ENCODE measurements at regions not wholly inside any gene's neighbourhood (a gene's known extent, or its start where the extent isn't known, plus 50 kb on each side); places are given as distances from the start of the nearest gene placed in this dataset.

DNA sequence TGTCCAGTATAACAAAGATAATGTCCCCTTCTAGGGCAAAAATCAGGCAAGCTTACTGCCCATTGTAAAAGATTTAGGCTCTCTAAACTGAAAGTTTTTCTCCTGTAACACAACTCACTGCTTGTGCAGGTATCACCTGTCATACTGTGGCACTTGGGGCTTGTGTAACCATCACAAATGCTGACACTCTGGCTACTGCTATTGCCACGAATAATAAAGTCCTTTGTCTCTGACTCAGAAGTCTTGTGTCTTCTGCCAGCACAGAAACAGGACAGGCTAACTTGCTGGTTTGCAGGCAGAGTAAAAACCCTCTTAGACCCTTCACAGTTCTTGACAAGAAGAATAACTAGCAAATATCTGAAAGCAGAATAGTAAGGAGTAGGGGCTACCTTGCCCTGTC, 273.9 kb downstream of the RPS24 start:
- Histone ChIP-seq H3K27me3 (ENCODE audit: insufficient read depth, low read length) (0 out of 2 replicates have a peak, but pooled peaks cover 4% of the 10 kb centered on the region), H3K27ac (ENCODE audit: low read depth, low read length, poor library complexity, severe bottlenecking) (no peak overlapping the region), H2AFZ (ENCODE audit: low read length) (no peak overlapping the region), H3K4me3 (ENCODE audit: low read depth, low read length, poor library complexity, severe bottlenecking) (no peak overlapping the region), H3K9ac (ENCODE audit: low read length) (no peak overlapping the region), H3K36me3 (ENCODE audit: insufficient read depth, low read length) (no peaks in the 10 kb centered on the region), H3K9me3 (ENCODE audit: low read length) (no peaks in the 10 kb centered on the region), H3K9me2 (ENCODE audit: low read depth, low read length) (no peaks in the 10 kb centered on the region), H3K4me2 (ENCODE audit: low read length) (no peak overlapping the region), H3K79me2 (ENCODE audit: insufficient read depth, low read length) (no peaks in the 10 kb centered on the region), H3F3A (ENCODE audit: insufficient read depth, low read length) (no peaks in the 10 kb centered on the region), H4K20me1 (ENCODE audit: insufficient read depth, low read length) (no peaks in the 10 kb centered on the region), H3K4me1 (ENCODE audit: insufficient read depth, low read length, severe bottlenecking) (peaks cover 8% of the 10 kb centered on the region)
- TF ChIP-seq, protein P1, sequence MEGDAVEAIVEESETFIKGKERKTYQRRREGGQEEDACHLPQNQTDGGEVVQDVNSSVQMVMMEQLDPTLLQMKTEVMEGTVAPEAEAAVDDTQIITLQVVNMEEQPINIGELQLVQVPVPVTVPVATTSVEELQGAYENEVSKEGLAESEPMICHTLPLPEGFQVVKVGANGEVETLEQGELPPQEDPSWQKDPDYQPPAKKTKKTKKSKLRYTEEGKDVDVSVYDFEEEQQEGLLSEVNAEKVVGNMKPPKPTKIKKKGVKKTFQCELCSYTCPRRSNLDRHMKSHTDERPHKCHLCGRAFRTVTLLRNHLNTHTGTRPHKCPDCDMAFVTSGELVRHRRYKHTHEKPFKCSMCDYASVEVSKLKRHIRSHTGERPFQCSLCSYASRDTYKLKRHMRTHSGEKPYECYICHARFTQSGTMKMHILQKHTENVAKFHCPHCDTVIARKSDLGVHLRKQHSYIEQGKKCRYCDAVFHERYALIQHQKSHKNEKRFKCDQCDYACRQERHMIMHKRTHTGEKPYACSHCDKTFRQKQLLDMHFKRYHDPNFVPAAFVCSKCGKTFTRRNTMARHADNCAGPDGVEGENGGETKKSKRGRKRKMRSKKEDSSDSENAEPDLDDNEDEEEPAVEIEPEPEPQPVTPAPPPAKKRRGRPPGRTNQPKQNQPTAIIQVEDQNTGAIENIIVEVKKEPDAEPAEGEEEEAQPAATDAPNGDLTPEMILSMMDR (IDR thresholded peaks at IDR 0.05; ENCODE audit: low read length): no peak
- TF ChIP-seq EZH2 (IDR thresholded peaks at IDR 0.05; ENCODE audit: borderline replicate concordance, low read length): no peak

DNA sequence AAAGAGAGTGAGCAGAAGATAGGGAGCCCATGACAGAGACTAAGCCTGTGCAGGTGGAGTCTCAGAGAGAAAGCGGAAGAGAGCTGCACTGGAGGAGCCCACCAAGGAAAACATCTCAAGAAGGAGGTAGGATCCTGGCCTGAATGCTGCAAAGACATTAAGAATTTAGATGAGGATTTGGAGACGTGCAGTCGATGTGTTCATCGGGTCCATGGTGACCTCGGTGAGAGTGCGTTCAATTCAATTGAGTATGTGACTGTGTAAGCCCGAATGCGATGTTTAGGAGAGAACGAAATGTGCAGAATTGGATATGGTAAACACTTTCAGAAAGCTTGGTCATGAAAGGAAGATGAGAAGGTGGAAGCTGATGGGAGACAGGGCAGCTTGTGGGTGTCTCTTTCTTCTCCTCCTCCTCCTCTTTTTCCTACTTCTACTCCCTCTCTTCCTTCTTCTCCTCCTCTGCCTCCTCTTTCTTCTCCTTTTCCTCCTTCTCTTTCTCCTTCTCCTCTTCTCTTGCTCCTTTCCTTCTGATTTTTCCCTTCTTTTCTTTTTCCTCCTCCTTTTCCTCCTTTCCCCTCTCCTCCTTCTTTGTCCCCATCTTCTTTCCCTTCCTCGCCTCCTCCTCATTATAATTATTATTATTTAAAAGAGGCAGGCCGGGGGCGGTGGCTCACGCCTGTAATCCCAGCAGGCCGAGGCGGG, 276.0 kb downstream of the RPS24 start:
- Histone ChIP-seq H3K27ac (ENCODE audit: low read depth, low read length, poor library complexity, severe bottlenecking) (no peak overlapping the region), H3K9me2 (ENCODE audit: low read depth, low read length) (no peaks in the 10 kb centered on the region), H3K36me3 (ENCODE audit: insufficient read depth, low read length) (no peaks in the 10 kb centered on the region), H3K27me3 (ENCODE audit: insufficient read depth, low read length) (0 out of 2 replicates have a peak, but pooled peaks cover 4% of the 10 kb centered on the region), H3K9ac (ENCODE audit: low read length) (no peak overlapping the region), H3K4me1 (ENCODE audit: insufficient read depth, low read length, severe bottlenecking) (no peaks in the 10 kb centered on the region), H2AFZ (ENCODE audit: low read length) (no peak overlapping the region), H3K4me3 (ENCODE audit: low read depth, low read length, poor library complexity, severe bottlenecking) (no peak overlapping the region), H3K79me2 (ENCODE audit: insufficient read depth, low read length) (no peaks in the 10 kb centered on the region), H3F3A (ENCODE audit: insufficient read depth, low read length) (no peaks in the 10 kb centered on the region), H3K9me3 (ENCODE audit: low read length) (no peaks in the 10 kb centered on the region), H3K4me2 (ENCODE audit: low read length) (no peak overlapping the region), H4K20me1 (ENCODE audit: insufficient read depth, low read length) (no peaks in the 10 kb centered on the region)
- no peak for TF ChIP-seq EZH2 (IDR thresholded peaks at IDR 0.05; ENCODE audit: borderline replicate concordance, low read length)
- TF ChIP-seq, protein P1 (IDR thresholded peaks at IDR 0.05; ENCODE audit: low read length): no peak

DNA sequence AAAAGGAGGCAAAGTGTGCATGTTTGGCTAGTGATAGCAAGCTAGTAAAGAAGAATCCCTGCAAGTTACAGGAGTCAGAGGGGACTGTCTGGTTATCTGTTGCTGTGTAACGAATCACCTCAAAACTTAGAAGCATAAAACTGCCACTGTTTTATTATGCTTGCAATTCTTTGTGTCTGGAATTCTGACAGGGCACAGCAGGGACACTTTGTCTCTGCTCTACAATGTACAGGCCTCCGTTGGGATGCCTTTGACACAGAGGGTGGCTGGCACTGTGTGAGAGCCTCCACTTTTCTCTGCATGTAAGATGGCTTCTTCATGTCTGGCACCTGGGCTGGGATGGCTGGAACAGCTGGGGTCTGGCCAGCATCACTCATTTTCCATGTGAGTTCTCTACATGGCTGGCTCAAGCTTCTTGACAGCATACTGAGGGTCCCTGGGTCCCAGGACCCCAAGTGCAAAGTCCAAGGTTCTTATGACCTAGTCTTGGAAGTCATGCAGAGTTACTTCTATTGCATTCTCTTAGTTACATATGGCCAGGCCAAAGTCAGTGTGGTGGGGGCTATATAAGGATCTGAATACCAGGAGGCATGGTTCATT, 276.9 kb downstream of the RPS24 start:
- H3K27me3 ChIP-seq (ENCODE audit: insufficient read depth, low read length): 0 out of 2 replicates have a peak, but pooled peaks cover 4% of the 10 kb centered on the region
- no peaks in the 10 kb centered on the region for H3F3A ChIP-seq (ENCODE audit: insufficient read depth, low read length)
- H3K4me3 ChIP-seq (ENCODE audit: low read depth, low read length, poor library complexity, severe bottlenecking): no peak overlapping the region
- no peak overlapping the region for H3K4me2 ChIP-seq (ENCODE audit: low read length)
- no peaks in the 10 kb centered on the region for H3K9me3 ChIP-seq (ENCODE audit: low read length)
- H3K9ac ChIP-seq (ENCODE audit: low read length): no peak overlapping the region
- no peaks in the 10 kb centered on the region for H4K20me1 ChIP-seq (ENCODE audit: insufficient read depth, low read length)
- H3K79me2 ChIP-seq (ENCODE audit: insufficient read depth, low read length): no peaks in the 10 kb centered on the region
- TF ChIP-seq EZH2 (IDR thresholded peaks at IDR 0.05; ENCODE audit: borderline replicate concordance, low read length): no peak
- TF ChIP-seq, protein P1 (IDR thresholded peaks at IDR 0.05; ENCODE audit: low read length): no peak
- no peaks in the 10 kb centered on the region for H3K36me3 ChIP-seq (ENCODE audit: insufficient read depth, low read length)
- no peaks in the 10 kb centered on the region for H3K9me2 ChIP-seq (ENCODE audit: low read depth, low read length)
- H3K27ac ChIP-seq (ENCODE audit: low read depth, low read length, poor library complexity, severe bottlenecking): no peak overlapping the region
- H2AFZ ChIP-seq (ENCODE audit: low read length): no peak overlapping the region
- no peaks in the 10 kb centered on the region for H3K4me1 ChIP-seq (ENCODE audit: insufficient read depth, low read length, severe bottlenecking)
